ACHN (cell line): ENCODE measurements at regions not wholly inside any gene's neighbourhood (a gene's known extent, or its start where the extent isn't known, plus 50 kb on each side); places are given as distances from the start of the nearest gene placed in this dataset.

Source experiments
- DNase-seq: peaks from one replicate; pipeline ENCODE4 v3.0.0-alpha.2; 2015
- in situ Hi-C: cut with HindIII; loops from 2 replicates; pipeline ENCODE4 v1.10.0; 2017; ENCODE audit warnings: low sequenced_read_pairs, low pct_ligation_motif_present, low pct_unique_long_range_greater_than_20kb

DNA sequence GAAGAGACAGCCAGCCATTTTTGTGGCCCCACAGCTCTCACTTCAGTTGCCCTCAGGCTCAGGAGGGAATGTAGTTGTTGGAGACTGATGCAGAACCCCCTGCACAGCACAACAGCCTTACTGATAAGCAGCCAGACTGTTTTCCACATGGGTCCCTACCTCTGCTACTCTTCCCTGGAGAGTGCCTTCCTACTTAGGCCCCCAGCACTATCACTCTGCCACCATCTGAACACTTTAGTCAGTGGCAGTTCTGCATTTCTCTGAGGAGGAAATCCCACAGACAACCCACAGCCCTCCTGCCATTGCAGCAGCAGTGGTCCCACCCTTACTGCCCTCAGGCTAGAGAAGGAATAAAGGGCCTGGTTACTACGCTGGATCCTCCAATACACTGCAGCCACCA is 61.8 kb upstream of the PTPRD start:
- DNase-seq, result no peak
- in situ Hi-C loops, result no loop called here

- DNase-seq, result no peak
- in situ Hi-C loops, result no loop called here
Measured at GRCh38 chr9:10678010-10678409, 65.2 kb upstream of the PTPRD start.

GRCh38 chr9:10678790-10679189 is 66.0 kb upstream of the PTPRD start:
- in situ Hi-C loops, result no loop called here

GRCh38 chr9:10686943-10687342 is 74.1 kb upstream of the PTPRD start:
- in situ Hi-C loops, result no loop called here
- no peak for DNase-seq

More at GRCh38 chr9:10678790-10679189, 66.0 kb upstream of the PTPRD start:
- DNase-seq, result no peak

DNA sequence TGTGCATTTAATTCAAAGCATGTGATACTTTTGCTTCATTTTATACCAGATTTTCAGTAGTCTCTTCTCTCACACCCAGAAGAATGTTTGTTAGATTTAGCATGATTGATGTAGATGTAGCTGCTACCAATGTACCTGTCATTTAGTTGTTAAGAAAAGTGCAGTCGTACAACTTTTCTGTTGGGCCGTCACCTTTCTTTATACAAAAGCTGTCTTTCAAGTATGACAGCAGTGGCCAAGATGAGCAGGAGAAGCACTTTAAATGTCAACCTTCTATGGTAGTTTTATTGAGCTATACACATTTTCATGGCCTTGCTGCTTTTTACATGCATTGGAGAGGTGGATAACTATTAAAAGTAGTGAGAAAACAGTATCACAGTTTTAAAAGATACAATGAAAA is 77.7 kb upstream of the PTPRD start:
- in situ Hi-C loops, result no loop called here
- no peak for DNase-seq

DNA sequence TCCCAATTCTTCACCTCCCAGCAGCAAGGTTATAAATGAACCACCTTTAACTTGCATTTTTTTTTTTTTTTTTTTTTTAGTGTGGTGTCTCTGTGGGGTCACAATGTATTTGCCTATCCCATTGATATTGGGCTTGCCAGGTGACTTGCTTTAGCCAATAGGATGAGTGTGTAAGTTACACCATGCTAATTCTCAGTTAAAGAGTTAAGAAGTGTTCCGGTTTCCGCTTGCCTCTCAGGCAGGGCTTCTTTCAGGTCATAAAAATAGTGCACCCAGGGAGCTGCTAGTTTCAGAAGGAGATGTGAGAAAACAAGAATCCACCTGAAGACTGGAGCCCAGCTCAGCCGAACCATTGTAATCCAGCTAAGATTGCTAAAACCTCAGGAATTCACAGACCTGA is 84.2 kb upstream of the PTPRD start:
- no peak for DNase-seq
- in situ Hi-C loops, result no loop called here

- DNase-seq, result no peak
- in situ Hi-C loops, result no loop called here
Measured at GRCh38 chr9:10700291-10700690, 87.5 kb upstream of the PTPRD start.

DNA sequence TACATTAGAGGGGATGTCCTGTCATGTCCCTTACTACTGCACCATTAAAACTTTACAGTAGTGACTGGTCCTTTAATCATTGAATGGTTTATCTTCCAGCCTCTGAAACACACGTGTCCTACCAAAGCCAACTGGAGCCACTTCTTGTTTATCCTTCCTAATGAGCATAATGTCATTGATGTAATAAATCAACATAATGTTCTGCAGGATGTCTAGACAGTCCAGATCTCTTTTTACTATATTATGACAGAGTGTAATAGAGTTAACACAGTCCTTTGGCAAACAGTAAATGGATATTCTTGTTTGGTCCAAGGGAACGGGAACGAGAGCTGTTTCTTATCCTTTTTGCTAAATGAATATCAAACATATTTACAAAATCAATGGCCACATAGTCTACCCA is 88.1 kb upstream of the PTPRD start:
- no peak for DNase-seq
- in situ Hi-C loops, result no loop called here

DNA sequence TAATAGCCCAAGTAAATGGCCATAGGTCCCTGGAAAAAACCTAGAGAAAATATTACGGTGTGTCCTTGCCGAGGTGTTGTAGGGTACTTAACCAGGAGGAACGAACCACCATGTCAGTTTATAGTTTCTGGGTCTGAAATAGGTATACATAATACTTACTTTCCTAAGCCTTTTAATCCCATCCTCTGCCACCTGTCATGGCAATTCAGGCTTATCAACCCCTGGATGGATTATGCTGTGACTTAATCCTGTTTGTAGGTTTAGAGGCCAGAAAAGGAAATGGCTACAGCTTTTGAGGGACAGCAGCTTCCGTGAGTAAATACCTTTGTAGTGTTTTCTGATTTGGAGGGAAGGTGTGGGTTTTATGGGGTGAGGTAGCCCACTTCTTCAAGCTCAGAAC is 89.1 kb upstream of the PTPRD start:
- DNase-seq, result no peak
- in situ Hi-C loops, result no loop called here

- DNase-seq, result no peak
- in situ Hi-C loops, result no loop called here
Measured at GRCh38 chr9:10703139-10703538, 90.3 kb upstream of the PTPRD start.

DNA sequence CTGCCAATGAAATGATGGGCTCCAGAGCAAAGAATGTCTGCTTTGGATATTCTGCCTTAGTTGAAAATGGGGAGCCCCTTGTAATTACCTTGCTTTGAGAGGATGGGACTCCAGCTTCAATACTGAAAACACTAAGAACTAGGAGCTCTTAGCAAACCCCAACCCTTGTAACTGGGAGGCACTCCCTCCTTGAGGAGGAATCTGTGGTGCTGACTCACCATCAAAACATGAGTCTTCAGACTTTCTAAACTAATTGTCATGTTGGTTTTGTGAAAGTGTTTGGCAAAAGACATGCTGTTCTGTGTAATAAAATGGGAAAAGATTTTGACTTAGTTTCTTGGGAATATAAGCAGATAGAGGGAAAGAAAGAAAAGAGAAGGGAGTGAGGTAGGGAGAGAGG is 91.9 kb upstream of the PTPRD start:
- no peak for DNase-seq
- in situ Hi-C loops, result no loop called here

GRCh38 chr9:10705383-10705782 is 92.6 kb upstream of the PTPRD start:
- in situ Hi-C loops, result no loop called here

GRCh38 chr9:10706788-10707187 is 94.0 kb upstream of the PTPRD start:
- in situ Hi-C loops, result no loop called here

More at GRCh38 chr9:10705383-10705782, 92.6 kb upstream of the PTPRD start:
- DNase-seq, result no peak

DNA sequence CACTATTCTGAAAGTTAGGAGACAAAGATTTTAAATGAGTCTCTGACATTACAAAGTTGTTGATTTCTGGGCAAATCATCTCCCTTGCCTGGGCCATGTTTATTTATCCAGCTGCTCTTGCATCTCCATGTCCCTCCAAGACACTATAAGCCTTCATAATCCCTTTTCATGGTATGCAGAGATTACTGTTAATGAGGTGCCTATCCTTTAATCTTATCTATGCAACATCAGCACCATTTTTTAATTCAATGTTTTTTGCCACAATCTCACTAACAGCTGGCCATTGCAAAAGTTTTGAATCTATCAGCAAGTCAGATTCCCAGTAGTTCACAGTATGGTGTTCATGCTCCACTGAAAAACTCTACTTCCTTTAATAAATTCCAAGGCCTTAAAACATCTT is 108.5 kb upstream of the PTPRD start:
- no peak for DNase-seq
- in situ Hi-C loops, result no loop called here

More at GRCh38 chr9:10706788-10707187, 94.0 kb upstream of the PTPRD start:
- DNase-seq, result no peak

GRCh38 chr9:10729213-10729612 is 116.4 kb upstream of the PTPRD start:
- DNase-seq, result no peak
- in situ Hi-C loops, result no loop called here

- in situ Hi-C loops, result no loop called here
- DNase-seq, result no peak
Measured at GRCh38 chr9:10744669-10745068, 131.9 kb upstream of the PTPRD start.

DNA sequence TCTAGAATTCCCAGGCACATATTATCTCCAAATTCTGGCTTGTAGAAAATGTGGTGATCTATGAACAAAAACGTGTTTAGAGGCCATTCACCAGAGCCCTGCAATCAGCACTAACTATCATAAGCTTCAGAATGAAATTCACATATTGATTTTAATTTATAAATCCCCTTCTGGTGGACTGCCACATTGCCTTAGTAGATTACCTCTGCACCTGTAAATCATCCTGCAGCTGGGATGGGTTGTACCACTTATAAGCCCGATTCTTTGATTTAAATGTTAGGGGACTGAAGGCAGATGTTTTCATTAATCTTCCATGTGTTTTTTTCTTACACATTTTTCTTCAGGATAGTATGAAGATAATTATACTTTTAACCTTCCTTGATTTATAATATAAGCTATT is 140.7 kb upstream of the PTPRD start:
- in situ Hi-C loops, result no loop called here
- no peak for DNase-seq

DNA sequence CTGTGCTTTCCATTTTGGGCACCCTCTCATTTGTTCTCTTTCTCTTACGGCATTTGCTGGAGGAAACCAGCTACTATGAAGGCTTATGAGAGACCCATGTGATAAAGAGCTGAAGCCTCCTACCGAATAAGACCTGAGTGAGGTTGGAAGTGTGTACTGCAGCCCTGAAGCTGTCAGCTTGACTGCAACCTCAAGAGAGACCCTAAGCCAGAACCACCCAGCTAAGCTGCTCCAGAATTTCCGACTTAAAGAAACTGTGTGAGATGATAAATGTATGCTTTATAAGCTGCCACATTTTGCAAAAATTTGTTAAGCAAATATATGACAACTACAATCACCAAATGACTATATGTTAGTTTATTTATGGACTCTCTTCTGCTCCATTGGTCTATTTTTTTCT is 151.7 kb upstream of the PTPRD start:
- DNase-seq, result no peak
- in situ Hi-C loops, result no loop called here

DNA sequence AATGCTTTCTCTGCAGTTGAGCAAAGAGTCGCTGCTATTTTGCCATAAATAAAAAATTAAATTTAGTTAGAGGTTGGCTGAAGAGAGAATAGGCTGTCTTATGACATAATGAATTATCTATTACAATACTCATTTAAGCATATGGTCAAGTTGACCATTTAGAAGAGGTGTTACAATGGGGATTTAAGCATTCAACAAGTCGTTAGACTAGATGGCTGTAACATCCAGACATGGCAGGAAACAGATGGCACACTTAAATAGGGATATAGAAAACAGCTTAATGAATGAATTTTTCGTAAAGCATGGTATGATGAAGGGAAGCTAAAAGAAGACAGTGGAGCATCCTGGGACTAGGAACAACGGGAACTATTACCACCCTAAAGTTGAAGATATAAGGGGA is 160.3 kb upstream of the PTPRD start:
- in situ Hi-C loops, result no loop called here
- no peak for DNase-seq

GRCh38 chr9:10774051-10774450 is 161.2 kb upstream of the PTPRD start:
- in situ Hi-C loops, result no loop called here
- DNase-seq, result no peak

DNA sequence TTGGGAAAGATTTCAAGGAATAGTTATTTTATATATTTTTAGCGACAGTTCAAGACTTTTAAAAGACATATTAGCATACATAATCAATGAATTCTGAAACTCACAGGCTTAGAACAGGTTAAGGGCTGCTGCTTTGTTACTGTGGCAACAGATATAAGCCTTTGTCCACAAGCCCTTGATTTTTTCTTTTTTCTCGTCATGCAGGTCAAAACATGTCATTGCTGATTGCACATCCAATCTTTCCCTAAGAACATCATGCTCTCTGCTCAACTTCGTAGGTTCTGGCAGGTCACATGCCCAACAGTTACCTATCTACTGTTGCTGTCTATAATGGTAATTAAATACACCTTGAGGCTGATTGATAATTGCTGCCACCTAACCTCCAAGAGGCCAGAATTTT is 172.5 kb upstream of the PTPRD start:
- in situ Hi-C loops, result no loop called here
- no peak for DNase-seq
